GM18519 (cell line): ENCODE measurements at regions not wholly inside any gene's neighbourhood (a gene's known extent, or its start where the extent isn't known, plus 50 kb on each side); places are given as distances from the start of the nearest gene placed in this dataset.

ENCODE experiments used
- ATAC-seq: cut with Tn5 transposase; IDR thresholded peaks from one replicate; pipeline ENCODE4 v1.9.1; 2021; ENCODE audit warnings: mild to moderate bottlenecking, moderate library complexity; ENCODE audit not compliant: unreplicated experiment, low FRiP score

GRCh38 chr5:60219921-60220320 is 326.4 kb upstream of the PDE4D start:
- ATAC-seq = no peak

- ATAC-seq = no peak
These were observed 317.3 kb upstream of the PDE4D start for GRCh38 chr5:60210810-60211209.

GRCh38 chr5:60209146-60209840 is 315.8 kb upstream of the PDE4D start:
- no peak for ATAC-seq

GRCh38 chr5:60208716-60209115 is 315.2 kb upstream of the PDE4D start:
- ATAC-seq = no peak

GRCh38 chr5:60207040-60207439 is 313.5 kb upstream of the PDE4D start:
- ATAC-seq = peak; percentile 98

GRCh38 chr5:60206234-60206633 is 312.7 kb upstream of the PDE4D start:
- ATAC-seq = no peak

GRCh38 chr5:60205071-60205470 is 311.5 kb upstream of the PDE4D start:
- ATAC-seq = no peak

- no peak for ATAC-seq
These were observed 303.0 kb upstream of the PDE4D start for GRCh38 chr5:60196385-60197113.

GRCh38 chr5:60195551-60195950 is 302.0 kb upstream of the PDE4D start:
- no peak for ATAC-seq

- ATAC-seq = no peak
These were observed 301.6 kb upstream of the PDE4D start for GRCh38 chr5:60195083-60195482.

- ATAC-seq = no peak
These were observed 291.9 kb upstream of the PDE4D start for GRCh38 chr5:60185231-60186099.

- ATAC-seq = no peak
These were observed 291.1 kb upstream of the PDE4D start for GRCh38 chr5:60184606-60185005.

- no peak for ATAC-seq
These were observed 290.4 kb upstream of the PDE4D start for GRCh38 chr5:60183881-60184280.

GRCh38 chr5:60178101-60178500 is 284.6 kb upstream of the PDE4D start:
- no peak for ATAC-seq

- no peak for ATAC-seq
These were observed 284.1 kb upstream of the PDE4D start for GRCh38 chr5:60177596-60177995.

- no peak for ATAC-seq
These were observed 280.1 kb upstream of the PDE4D start for GRCh38 chr5:60173667-60174066.

- ATAC-seq = no peak
These were observed 270.2 kb upstream of the PDE4D start for GRCh38 chr5:60163762-60164161.

- ATAC-seq = no peak
These were observed 268.9 kb upstream of the PDE4D start for GRCh38 chr5:60162441-60162840.

GRCh38 chr5:60161340-60161934 is 267.9 kb upstream of the PDE4D start:
- ATAC-seq = peak; percentile 76

- no peak for ATAC-seq
These were observed 255.6 kb upstream of the PDE4D start for GRCh38 chr5:60149081-60149480.

- ATAC-seq = no peak
These were observed 254.8 kb upstream of the PDE4D start for GRCh38 chr5:60148366-60148765.
